CD4-positive, alpha-beta T cell (primary cell): ENCODE measurements at regions not wholly inside any gene's neighbourhood (a gene's known extent, or its start where the extent isn't known, plus 50 kb on each side); places are given as distances from the start of the nearest gene placed in this dataset.

Experiments used
- ATAC-seq: fragments of 200-7000 bp; cut with Tn5 transposase; one replicate; pipeline ENCODE4 v1.10.0; 2022; ENCODE audit warnings: mild to moderate bottlenecking; ENCODE audit not compliant: poor library complexity
- CTCF ChIA-PET: fragments of 350-600 bp; sonication (Branson Sonifier 250); formaldehyde crosslinking; loops from one replicate; lab custom pipeline; 2021; ENCODE audit warnings: antibody characterized with exemption, inconsistent platforms; lab: Charles Lee
- POLR2A ChIA-PET: fragments of 350-600 bp; sonication (Branson Sonifier 250); formaldehyde crosslinking; loops from one replicate; lab custom pipeline; 2021; ENCODE audit warnings: antibody characterized with exemption, inconsistent platforms; lab: Charles Lee
- DNase-seq, 14 experiments: peaks; one replicate each; pipeline ENCODE4 v3.0.0-alpha.2; 2013 to 2020; ENCODE audit warnings: mixed read lengths in 2 of 14
- H3K27ac ChIP-seq, 2 donors: one replicate each; pipeline versions ENCODE4 v1.5.1 to v1.7.0; 2013; ENCODE audit warnings: low read length in 2 of 2, low read depth in 1 of 2, mild to moderate bottlenecking in 1 of 2
- H3K27me3 ChIP-seq, 2 experiments: 1 replicate in 1 of 2; 2 replicates in 1 of 2; pipeline versions ENCODE4 v1.6.1 to v1.7.0; 2013; ENCODE audit warnings: low read length in 2 of 2, control low read depth in 1 of 2, mild to moderate bottlenecking in 1 of 2, moderate library complexity in 1 of 2; ENCODE audit not compliant: insufficient read depth in 2 of 2, control insufficient read depth in 1 of 2
- H3K36me3 ChIP-seq: one replicate; pipeline ENCODE4 v1.6.1; 2013; ENCODE audit warnings: low read length, control low read depth; ENCODE audit not compliant: insufficient read depth
- H3K4me1 ChIP-seq: one replicate; pipeline ENCODE4 v1.6.1; 2013; ENCODE audit warnings: low read length, control low read depth; ENCODE audit not compliant: insufficient read depth
- H3K4me3 ChIP-seq: one replicate; pipeline ENCODE4 v1.5.1; 2013; ENCODE audit warnings: mild to moderate bottlenecking, low read length, moderate library complexity
- H3K9me3 ChIP-seq, 2 experiments: 1 replicate in 1 of 2; 2 replicates in 1 of 2; pipeline versions ENCODE4 v1.6.1 to v1.7.0; 2013; ENCODE audit warnings: low read length in 2 of 2, mild to moderate bottlenecking in 2 of 2, control low read depth in 1 of 2, moderate library complexity in 1 of 2; ENCODE audit not compliant: control insufficient read depth in 1 of 2, insufficient read depth in 1 of 2
- H3K27ac Mint-ChIP-seq: one replicate; pipeline ENCODE4 v1.8.0; 2020; ENCODE audit warnings: mixed read lengths
- H3K27me3 Mint-ChIP-seq: one replicate; pipeline ENCODE4 v1.8.0; 2021; ENCODE audit warnings: mixed read lengths
- H3K36me3 Mint-ChIP-seq: one replicate; pipeline ENCODE4 v1.8.0; 2021; ENCODE audit warnings: low read depth, mixed read lengths
- H3K4me1 Mint-ChIP-seq: one replicate; pipeline ENCODE4 v1.8.0; 2021; ENCODE audit warnings: low read depth, mixed read lengths
- H3K4me3 Mint-ChIP-seq: one replicate; pipeline ENCODE4 v1.8.0; 2020; ENCODE audit warnings: mild to moderate bottlenecking, mixed read lengths
- H3K9me3 Mint-ChIP-seq: one replicate; pipeline ENCODE4 v1.8.0; 2020; ENCODE audit warnings: mixed read lengths
- CTCF ChIP-seq: fragments of 200-600 bp; IDR thresholded peaks from one replicate; pipeline ENCODE4 v1.8.0; 2022; ENCODE audit warnings: antibody characterized with exemption, mild to moderate bottlenecking
- intact Hi-C, 2 experiments: fragments of 100-400 bp; cut with DNase I in 1 of 2; cut with micrococcal nuclease in 1 of 2; formaldehyde crosslinking; loops; one replicate each; pipeline versions ENCODE4 v1.15.1 to v1.9.0; 2023 to 2025; cut with DNase I, micrococcal nuclease

GRCh38 chr20:24892931-24893330, 56.1 kb upstream of the CST7 start:
- Histone ChIP-seq H3K36me3 (no peaks in the 10 kb centered on the region), H3K4me1 (no peaks in the 10 kb centered on the region), H3K27me3 (no peaks in the 10 kb centered on the region), H3K27ac (no peak overlapping the region), H3K4me3 (no peak overlapping the region), H3K9me3 (peaks cover 0 to 3% of the 10 kb centered on the region in 2 experiments)
- ChIA-PET POLR2A (no interaction called here), CTCF (no interaction called here)
- intact Hi-C loops, result no loop called here
- Mint-ChIP-seq H3K9me3 (peaks cover 4% of the 10 kb centered on the region), H3K36me3 (no peaks in the 10 kb centered on the region), H3K27me3 (no peaks in the 10 kb centered on the region), H3K27ac (no peak overlapping the region), H3K4me3 (no peak overlapping the region), H3K4me1 (no peaks in the 10 kb centered on the region)
- TF ChIP-seq CTCF, result no peak
- no peak for DNase-seq
- no peak for ATAC-seq

- TF ChIP-seq CTCF, result no peak
- Mint-ChIP-seq H3K36me3 (no peaks in the 10 kb centered on the region), H3K9me3 (peaks cover 7% of the 10 kb centered on the region), H3K27ac (no peak overlapping the region), H3K4me1 (no peaks in the 10 kb centered on the region), H3K4me3 (no peak overlapping the region), H3K27me3 (no peaks in the 10 kb centered on the region)
- ATAC-seq, result no peak
- H3K27ac ChIP-seq, result no peak overlapping the region
- H3K9me3 ChIP-seq, result peaks cover 8 to 16% of the 10 kb centered on the region in 2 experiments
- intact Hi-C loops, result no loop called here
- no peaks in the 10 kb centered on the region for H3K27me3 ChIP-seq
- H3K4me3 ChIP-seq, result no peak overlapping the region
- ChIA-PET POLR2A (no interaction called here), CTCF (no interaction called here)
- H3K4me1 ChIP-seq, result no peaks in the 10 kb centered on the region
- H3K36me3 ChIP-seq, result no peaks in the 10 kb centered on the region
- no peak for DNase-seq
Measured at GRCh38 chr20:24894488-24894887, 54.6 kb upstream of the CST7 start.

- Histone ChIP-seq H3K36me3 (no peaks in the 10 kb centered on the region), H3K27me3 (no peaks in the 10 kb centered on the region), H3K27ac (no peak overlapping the region), H3K9me3 (peaks cover 10 to 19% of the 10 kb centered on the region in 2 experiments), H3K4me3 (no peak overlapping the region), H3K4me1 (no peaks in the 10 kb centered on the region)
- no peak for DNase-seq
- no peak overlapping the region for H3K27ac Mint-ChIP-seq
- intact Hi-C loops, result no loop called here
- CTCF ChIA-PET, result no interaction called here
- no peak overlapping the region for H3K4me3 Mint-ChIP-seq
- H3K36me3 Mint-ChIP-seq, result no peaks in the 10 kb centered on the region
- H3K9me3 Mint-ChIP-seq, result peaks cover 12% of the 10 kb centered on the region
- no peak for TF ChIP-seq CTCF
- no peak for ATAC-seq
- no peaks in the 10 kb centered on the region for H3K4me1 Mint-ChIP-seq
- POLR2A ChIA-PET, result no interaction called here
- H3K27me3 Mint-ChIP-seq, result no peaks in the 10 kb centered on the region
Measured at GRCh38 chr20:24894967-24895366, 54.1 kb upstream of the CST7 start.
